HG03045 (cell line): ENCODE measurements at regions not wholly inside any gene's neighbourhood (a gene's known extent, or its start where the extent isn't known, plus 50 kb on each side); places are given as distances from the start of the nearest gene placed in this dataset.

Source experiments
- ATAC-seq: cut with Tn5 transposase; IDR thresholded peaks from one replicate; pipeline ENCODE4 v1.9.1; 2021; ENCODE audit warnings: mild to moderate bottlenecking, moderate library complexity; ENCODE audit not compliant: unreplicated experiment

- ATAC-seq: no peak
Observed at GRCh38 chr13:32859707-32860292, 156.4 kb upstream of the KL start.

- ATAC-seq: no peak
Observed at GRCh38 chr13:32861304-32861703, 154.9 kb upstream of the KL start.

GRCh38 chr13:32863596-32863995 lies 152.6 kb upstream of the KL start:
- no peak for ATAC-seq

GRCh38 chr13:32866921-32867320 lies 149.3 kb upstream of the KL start:
- ATAC-seq: no peak

- ATAC-seq: no peak
Observed at GRCh38 chr13:32877491-32877890, 138.7 kb upstream of the KL start.

GRCh38 chr13:32878163-32878562 lies 138.1 kb upstream of the KL start:
- ATAC-seq: no peak

- no peak for ATAC-seq
Observed at GRCh38 chr13:32880636-32881035, 135.6 kb upstream of the KL start.

- ATAC-seq: no peak
Observed at GRCh38 chr13:32881074-32881776, 135.0 kb upstream of the KL start.

- ATAC-seq: no peak
Observed at GRCh38 chr13:32881777-32882145, 134.5 kb upstream of the KL start.

GRCh38 chr13:32882691-32883090 lies 133.5 kb upstream of the KL start:
- ATAC-seq: no peak

- no peak for ATAC-seq
Observed at GRCh38 chr13:32883474-32883873, 132.7 kb upstream of the KL start.

- ATAC-seq: no peak
Observed at GRCh38 chr13:32887617-32888016, 128.6 kb upstream of the KL start.

- no peak for ATAC-seq
Observed at GRCh38 chr13:32889986-32890565, 126.1 kb upstream of the KL start.

GRCh38 chr13:32893176-32893575 lies 123.0 kb upstream of the KL start:
- ATAC-seq: no peak

GRCh38 chr13:32894589-32895001 lies 121.6 kb upstream of the KL start:
- no peak for ATAC-seq

- ATAC-seq: no peak
Observed at GRCh38 chr13:32895296-32895695, 120.9 kb upstream of the KL start.

GRCh38 chr13:32897296-32897695 lies 118.9 kb upstream of the KL start:
- no peak for ATAC-seq

- ATAC-seq: no peak
Observed at GRCh38 chr13:32902029-32902780, 114.0 kb upstream of the KL start.

- ATAC-seq: no peak
Observed at GRCh38 chr13:32902874-32903273, 113.3 kb upstream of the KL start.

GRCh38 chr13:32903720-32904119 lies 112.5 kb upstream of the KL start:
- ATAC-seq: no peak

- no peak for ATAC-seq
Observed at GRCh38 chr13:32904266-32904665, 112.0 kb upstream of the KL start.
